ENCODE measurements at regions not wholly inside any gene's neighbourhood (a gene's known extent, or its start where the extent isn't known, plus 50 kb on each side); places are given as distances from the start of the nearest gene placed in this dataset.

DNA sequence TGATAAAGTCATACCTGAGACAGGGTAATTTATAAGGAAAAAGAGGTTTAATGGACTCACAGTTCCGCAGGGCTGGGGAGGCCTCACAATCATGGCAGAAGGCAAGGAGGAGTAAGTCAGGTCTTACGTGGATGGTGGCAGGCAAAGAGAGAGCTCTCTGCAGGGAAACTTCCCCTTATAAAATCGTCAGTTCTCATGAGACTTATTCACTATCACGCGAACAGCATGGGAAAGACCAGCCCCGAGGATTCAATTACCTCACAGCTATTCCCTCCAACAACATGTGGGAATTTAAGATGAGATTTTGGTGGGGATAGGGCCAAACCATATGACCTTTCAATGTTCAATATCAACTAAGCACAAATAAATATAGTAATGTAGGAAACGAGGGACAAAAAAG, 559.4 kb upstream of the KCND2 start (continued):
- TF ChIP-seq, protein P1, sequence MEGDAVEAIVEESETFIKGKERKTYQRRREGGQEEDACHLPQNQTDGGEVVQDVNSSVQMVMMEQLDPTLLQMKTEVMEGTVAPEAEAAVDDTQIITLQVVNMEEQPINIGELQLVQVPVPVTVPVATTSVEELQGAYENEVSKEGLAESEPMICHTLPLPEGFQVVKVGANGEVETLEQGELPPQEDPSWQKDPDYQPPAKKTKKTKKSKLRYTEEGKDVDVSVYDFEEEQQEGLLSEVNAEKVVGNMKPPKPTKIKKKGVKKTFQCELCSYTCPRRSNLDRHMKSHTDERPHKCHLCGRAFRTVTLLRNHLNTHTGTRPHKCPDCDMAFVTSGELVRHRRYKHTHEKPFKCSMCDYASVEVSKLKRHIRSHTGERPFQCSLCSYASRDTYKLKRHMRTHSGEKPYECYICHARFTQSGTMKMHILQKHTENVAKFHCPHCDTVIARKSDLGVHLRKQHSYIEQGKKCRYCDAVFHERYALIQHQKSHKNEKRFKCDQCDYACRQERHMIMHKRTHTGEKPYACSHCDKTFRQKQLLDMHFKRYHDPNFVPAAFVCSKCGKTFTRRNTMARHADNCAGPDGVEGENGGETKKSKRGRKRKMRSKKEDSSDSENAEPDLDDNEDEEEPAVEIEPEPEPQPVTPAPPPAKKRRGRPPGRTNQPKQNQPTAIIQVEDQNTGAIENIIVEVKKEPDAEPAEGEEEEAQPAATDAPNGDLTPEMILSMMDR (conservative IDR thresholded peaks at IDR 0.05; ENCODE audit: low read depth in 2 of 2) = no peak
- TF ChIP-seq STAT1 (IDR thresholded peaks at IDR 0.05; ENCODE audit: unreplicated experiment) (no peak), CREB1 (CRISPR knock-in tag; IDR thresholded peaks at IDR 0.05; ENCODE audit: low read depth) (no peak), EZH2 (IDR thresholded peaks at IDR 0.05; ENCODE audit: low read depth, unreplicated experiment) (no peak), EZH2phosphoT487 (IDR thresholded peaks at IDR 0.05; ENCODE audit: unreplicated experiment) (no peak)

GRCh38 chr7:119720541-119720940, 552.4 kb upstream of the KCND2 start:
- H3K36me3 Mint-ChIP-seq (ENCODE audit: low read depth) = no peaks in the 10 kb centered on the region

More at GRCh38 chr7:119720541-119720940, 552.4 kb upstream of the KCND2 start:
- H3K27ac Mint-ChIP-seq = no peak overlapping the region
- Histone ChIP-seq H3K4me2 (no peak overlapping the region), H2AFZ (no peak overlapping the region), H3K27me3 (ENCODE audit: insufficient read depth) (no peaks in the 10 kb centered on the region), H3K36me3 (ENCODE audit: insufficient read depth) (no peaks in the 10 kb centered on the region), H4K20me1 (replicated peaks; ENCODE audit: insufficient read depth) (no peaks in the 10 kb centered on the region), H3K9me2 (ENCODE audit: insufficient read depth) (no peaks in the 10 kb centered on the region), H3K27ac (ENCODE audit: low read depth) (no peak overlapping the region), H3K4me3 (no peak overlapping the region), H3F3A (replicated peaks; ENCODE audit: low read depth) (no peaks in the 10 kb centered on the region), H3K4me1 (ENCODE audit: insufficient read depth) (no peaks in the 10 kb centered on the region), H3K79me2 (replicated peaks; ENCODE audit: insufficient read depth) (no peaks in the 10 kb centered on the region)
- H3K9me3 Mint-ChIP-seq = no peaks in the 10 kb centered on the region
- ATAC-seq (no peak), DNase-seq (ENCODE audit: low spot score) (no peak)
- H3K4me1 Mint-ChIP-seq = peaks cover 2% of the 10 kb centered on the region; the same call in 2 of the 3 replicates
- H3K4me3 Mint-ChIP-seq = no peak overlapping the region
- no peak for TF ChIP-seq ZNF331 (CRISPR knock-in tag; IDR thresholded peaks at IDR 0.05; ENCODE audit: low read depth)
- no peak for TF ChIP-seq EZH2phosphoT487 (IDR thresholded peaks at IDR 0.05; ENCODE audit: unreplicated experiment)
- TF ChIP-seq STAT1 (IDR thresholded peaks at IDR 0.05; ENCODE audit: unreplicated experiment) = no peak
- TF ChIP-seq ZNF462 (CRISPR knock-in tag; IDR thresholded peaks at IDR 0.05) = no peak
- no peak for TF ChIP-seq EZH2 (IDR thresholded peaks at IDR 0.05; ENCODE audit: low read depth, unreplicated experiment)
- TF ChIP-seq NANOG (IDR thresholded peaks at IDR 0.05; ENCODE audit: borderline replicate concordance) = no peak
- TF ChIP-seq CREB1 (CRISPR knock-in tag; IDR thresholded peaks at IDR 0.05; ENCODE audit: low read depth) = no peak
- H3K27me3 Mint-ChIP-seq (ENCODE audit: insufficient read depth, low read depth, poor library complexity) = peaks cover 2% of the 10 kb centered on the region

Measured in GM23338 (cell line).